IgD-negative memory B cell (primary cell): ENCODE measurements at regions not wholly inside any gene's neighbourhood (a gene's known extent, or its start where the extent isn't known, plus 50 kb on each side); places are given as distances from the start of the nearest gene placed in this dataset.

Source experiments
- H3K27ac Mint-ChIP-seq, 3 donors: one replicate each; pipeline ENCODE4 v1.8.0; 2020 to 2022; ENCODE audit warnings: mild to moderate bottlenecking in 3 of 3, mixed read lengths in 3 of 3, moderate library complexity in 1 of 3
- H3K27me3 Mint-ChIP-seq: one replicate; pipeline ENCODE4 v1.8.0; 2021; ENCODE audit warnings: mixed read lengths
- H3K36me3 Mint-ChIP-seq: one replicate; pipeline ENCODE4 v1.8.0; 2020; ENCODE audit warnings: mild to moderate bottlenecking, mixed read lengths
- H3K4me1 Mint-ChIP-seq, 3 donors: one replicate each; pipeline ENCODE4 v1.8.0; 2020 to 2022; ENCODE audit warnings: mixed read lengths in 3 of 3, mild to moderate bottlenecking in 1 of 3
- H3K4me3 Mint-ChIP-seq, 4 donors: one replicate each; pipeline ENCODE4 v1.8.0; 2020 to 2022; ENCODE audit warnings: mild to moderate bottlenecking in 4 of 4, mixed read lengths in 4 of 4, moderate library complexity in 3 of 4
- H3K9me3 Mint-ChIP-seq, 3 donors: one replicate each; pipeline ENCODE4 v1.8.0; 2020 to 2021; ENCODE audit warnings: mixed read lengths in 3 of 3, mild to moderate bottlenecking in 1 of 3

DNA sequence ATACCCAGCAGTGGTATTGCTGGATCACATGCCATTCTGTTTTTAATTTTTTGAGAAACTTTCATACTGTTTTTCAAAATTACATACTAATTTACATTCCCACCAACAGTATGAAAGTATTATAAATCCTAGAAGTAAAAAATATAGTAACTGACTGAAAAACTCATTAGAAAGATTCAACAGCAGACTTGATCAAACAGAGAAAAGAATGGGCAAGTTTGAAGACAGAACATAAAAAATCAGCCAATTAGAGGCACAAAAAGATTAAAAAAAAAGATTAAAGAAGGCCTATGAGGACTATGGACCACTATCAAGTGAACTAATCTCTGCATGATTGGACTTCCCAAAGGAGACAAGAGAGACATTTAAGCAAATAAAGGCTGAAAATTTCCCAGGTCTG, 144.0 kb upstream of the GRIK2 start:
- H3K27ac Mint-ChIP-seq = no peak overlapping the region
- no peak overlapping the region for H3K4me3 Mint-ChIP-seq
- no peaks in the 10 kb centered on the region for H3K4me1 Mint-ChIP-seq
- no peaks in the 10 kb centered on the region for H3K27me3 Mint-ChIP-seq
- H3K36me3 Mint-ChIP-seq = peaks cover 6% of the 10 kb centered on the region
- H3K9me3 Mint-ChIP-seq = peaks cover 1 to 16% (median 7%) of the 10 kb centered on the region in 3 donors

DNA sequence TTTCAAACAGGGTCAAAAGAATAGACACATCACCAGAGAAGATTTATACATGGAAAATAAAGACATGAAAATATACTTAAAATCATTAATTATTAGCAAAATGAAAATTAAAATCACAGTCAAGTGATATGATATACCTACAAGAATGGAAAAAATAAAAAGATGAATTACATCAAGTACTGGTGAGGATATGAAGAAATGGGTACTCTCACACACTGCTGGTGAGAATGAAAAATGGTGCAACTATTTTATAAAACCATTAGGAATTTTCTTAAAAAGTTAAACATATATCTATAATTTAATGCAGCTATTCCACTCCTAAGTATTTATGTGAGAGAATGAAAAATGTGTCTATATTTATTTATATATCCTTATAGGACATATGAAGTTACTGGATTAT, 136.3 kb upstream of the GRIK2 start:
- Mint-ChIP-seq H3K9me3 (peaks cover 3 to 8% (median 3%) of the 10 kb centered on the region in 3 donors), H3K27me3 (no peaks in the 10 kb centered on the region), H3K36me3 (no peaks in the 10 kb centered on the region), H3K27ac (no peak overlapping the region), H3K4me3 (no peak overlapping the region), H3K4me1 (no peaks in the 10 kb centered on the region)

DNA sequence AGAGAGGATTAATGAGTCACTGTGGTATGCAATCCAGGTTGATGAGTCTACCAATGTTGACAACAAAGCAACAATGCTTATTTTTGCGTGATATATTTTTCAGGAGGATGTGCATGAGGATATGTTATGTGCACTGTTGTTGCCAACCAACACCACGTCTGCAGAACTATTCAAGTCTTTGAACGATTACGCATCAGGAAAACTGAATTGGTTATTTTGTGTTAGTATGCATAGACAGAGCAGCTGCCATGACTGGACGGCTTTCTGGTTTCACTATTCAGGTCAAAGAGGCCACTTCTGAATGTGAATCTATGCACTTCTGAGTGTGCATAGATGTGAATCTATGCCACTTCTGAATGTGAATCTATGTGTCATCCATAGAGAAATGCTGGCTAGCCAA, 134.0 kb upstream of the GRIK2 start:
- H3K9me3 Mint-ChIP-seq = peaks cover 3 to 8% (median 3%) of the 10 kb centered on the region in 3 donors
- H3K4me1 Mint-ChIP-seq = no peaks in the 10 kb centered on the region
- no peaks in the 10 kb centered on the region for H3K27me3 Mint-ChIP-seq
- no peak overlapping the region for H3K27ac Mint-ChIP-seq
- H3K4me3 Mint-ChIP-seq = no peak overlapping the region
- H3K36me3 Mint-ChIP-seq = no peaks in the 10 kb centered on the region

DNA sequence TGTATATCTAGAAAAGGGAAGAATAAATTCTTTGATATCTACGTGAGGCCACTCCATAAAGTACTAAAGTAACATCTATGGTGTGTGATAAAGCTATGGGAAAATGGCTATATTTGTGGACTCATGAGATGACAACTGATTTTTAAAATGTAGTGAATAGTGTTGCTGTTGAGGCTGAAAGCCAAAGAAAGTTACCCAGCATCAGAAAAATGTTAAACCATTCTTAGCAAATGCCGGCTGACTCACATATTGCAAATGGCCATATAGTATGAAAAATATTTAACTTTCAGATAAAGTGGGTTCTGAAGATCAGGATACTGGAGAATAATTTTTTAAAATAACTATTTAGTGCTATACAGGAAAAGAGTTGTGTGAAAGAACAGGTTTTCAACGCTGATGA, 129.9 kb upstream of the GRIK2 start:
- no peaks in the 10 kb centered on the region for H3K4me1 Mint-ChIP-seq
- H3K27ac Mint-ChIP-seq = no peak overlapping the region
- peaks cover 0 to 10% (median 2%) of the 10 kb centered on the region in 3 donors for H3K9me3 Mint-ChIP-seq
- H3K27me3 Mint-ChIP-seq = peaks cover 1% of the 10 kb centered on the region
- no peak overlapping the region for H3K4me3 Mint-ChIP-seq
- H3K36me3 Mint-ChIP-seq = no peaks in the 10 kb centered on the region

DNA sequence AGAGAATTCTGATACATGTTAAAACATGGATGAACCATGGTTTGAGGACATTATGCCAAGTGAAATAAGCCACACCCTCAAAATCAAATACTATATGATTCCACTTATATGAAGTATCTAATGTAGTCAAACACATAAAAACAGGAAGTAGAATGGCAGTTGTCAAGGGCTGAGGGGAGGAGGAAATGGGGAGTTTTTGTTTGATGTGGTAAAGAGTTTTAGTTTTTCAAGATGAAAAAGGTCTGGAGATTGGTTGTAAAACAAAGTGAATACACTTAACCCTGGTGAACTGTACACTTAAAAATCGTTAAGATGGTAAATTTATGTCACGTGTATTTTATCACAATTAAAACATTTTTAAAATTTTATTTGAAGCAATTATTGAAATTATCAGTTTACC, 127.4 kb upstream of the GRIK2 start:
- H3K4me3 Mint-ChIP-seq = no peak overlapping the region

DNA sequence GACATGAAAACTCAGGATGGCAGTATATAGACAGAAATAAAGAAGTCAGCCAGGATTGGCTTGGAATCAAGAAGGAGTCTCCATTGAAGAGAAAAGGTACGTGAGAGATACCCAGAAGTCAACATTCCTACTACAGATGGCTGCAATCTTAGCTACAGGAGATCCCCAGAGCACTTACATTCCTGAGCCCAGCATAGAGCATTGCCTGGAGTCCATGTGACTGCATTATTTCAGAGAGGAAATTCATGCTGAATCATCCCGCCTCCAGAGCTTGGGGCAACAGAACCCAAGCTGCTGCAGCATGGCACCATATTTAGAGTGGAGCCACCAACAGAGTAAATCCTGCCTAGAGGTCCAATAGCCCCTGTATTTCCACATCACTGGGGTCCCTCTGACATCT, 125.0 kb upstream of the GRIK2 start:
- peaks cover 2 to 19% (median 5%) of the 10 kb centered on the region in 3 donors for H3K9me3 Mint-ChIP-seq
- H3K36me3 Mint-ChIP-seq = no peaks in the 10 kb centered on the region
- peaks cover 1% of the 10 kb centered on the region for H3K27me3 Mint-ChIP-seq
- no peak overlapping the region for H3K27ac Mint-ChIP-seq
- no peaks in the 10 kb centered on the region for H3K4me1 Mint-ChIP-seq
- H3K4me3 Mint-ChIP-seq = no peak overlapping the region

More for the DNA sequence above, 127.4 kb upstream of the GRIK2 start:
- Mint-ChIP-seq H3K4me1 (no peaks in the 10 kb centered on the region), H3K27ac (no peak overlapping the region), H3K27me3 (peaks cover 1% of the 10 kb centered on the region), H3K36me3 (no peaks in the 10 kb centered on the region), H3K9me3 (peaks cover 2 to 14% (median 2%) of the 10 kb centered on the region in 3 donors)

DNA sequence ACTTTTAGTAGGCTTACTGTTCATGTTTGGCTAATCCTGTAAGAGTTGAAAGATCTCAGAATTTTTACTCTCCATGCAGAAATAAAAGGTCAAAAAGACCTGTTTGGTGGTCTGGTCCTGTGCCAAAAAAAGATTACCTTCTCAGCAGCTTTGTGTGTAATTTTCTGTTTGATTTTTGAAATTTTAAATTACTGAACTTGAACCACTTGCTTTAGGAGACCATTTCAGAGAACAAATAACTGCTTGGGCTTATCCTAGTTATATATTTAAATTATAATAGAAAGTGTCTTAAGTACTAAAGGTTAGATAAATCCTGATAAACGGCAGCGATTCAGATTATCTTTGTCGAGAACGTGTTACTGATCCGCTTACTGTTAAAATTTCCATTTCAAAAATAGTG, 118.3 kb upstream of the GRIK2 start:
- Mint-ChIP-seq H3K27me3 (no peaks in the 10 kb centered on the region), H3K4me3 (no peak overlapping the region), H3K36me3 (no peaks in the 10 kb centered on the region), H3K27ac (no peak overlapping the region), H3K9me3 (peaks cover 2 to 5% (median 3%) of the 10 kb centered on the region in 3 donors), H3K4me1 (no peaks in the 10 kb centered on the region)

DNA sequence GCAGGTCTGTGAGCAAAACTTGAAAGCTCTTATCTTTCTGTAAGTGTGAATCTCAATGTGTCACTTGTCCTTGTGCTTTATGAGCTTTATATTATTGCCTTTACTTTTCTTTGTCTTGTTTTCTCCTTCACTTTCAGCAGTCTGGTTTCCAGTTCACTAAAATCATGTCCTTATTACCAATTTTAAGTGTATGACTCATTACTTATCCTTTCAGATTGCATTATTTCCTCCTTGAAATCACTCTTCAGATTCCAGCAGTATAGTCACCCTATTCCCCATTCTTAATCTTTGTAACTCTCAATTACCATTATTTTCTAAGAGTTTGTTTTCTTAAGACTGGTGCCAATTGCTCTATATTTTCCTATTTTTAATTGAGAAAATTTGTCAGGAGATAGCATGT, 117.4 kb upstream of the GRIK2 start:
- no peak overlapping the region for H3K27ac Mint-ChIP-seq
- H3K4me1 Mint-ChIP-seq = no peaks in the 10 kb centered on the region
- H3K9me3 Mint-ChIP-seq = peaks cover 1 to 5% (median 2%) of the 10 kb centered on the region in 3 donors
- no peak overlapping the region for H3K4me3 Mint-ChIP-seq
- H3K36me3 Mint-ChIP-seq = no peaks in the 10 kb centered on the region
- no peaks in the 10 kb centered on the region for H3K27me3 Mint-ChIP-seq

DNA sequence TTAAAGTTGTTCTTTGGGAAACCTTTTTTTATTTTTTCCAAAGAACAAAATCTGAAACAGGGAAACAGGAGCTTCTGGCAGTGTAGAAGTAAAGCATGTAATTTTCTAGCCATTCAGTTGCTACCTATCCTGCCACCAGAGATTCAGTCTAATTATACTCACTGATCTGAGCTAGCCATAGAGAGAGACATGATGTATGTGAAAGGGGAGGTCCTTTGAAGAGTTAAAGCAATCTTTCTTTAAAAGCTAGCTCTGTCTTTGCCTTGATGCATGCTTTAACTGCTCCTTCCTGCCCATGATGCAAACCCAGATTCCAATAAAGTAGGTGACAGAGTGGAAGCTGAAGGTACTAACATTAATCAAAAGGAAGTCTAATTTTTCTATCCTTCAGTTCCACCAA, 114.1 kb upstream of the GRIK2 start:
- Mint-ChIP-seq H3K36me3 (no peaks in the 10 kb centered on the region), H3K4me1 (no peaks in the 10 kb centered on the region), H3K9me3 (peaks cover 0 to 1% (median 0%) of the 10 kb centered on the region in 3 donors), H3K4me3 (no peak overlapping the region), H3K27me3 (no peaks in the 10 kb centered on the region), H3K27ac (no peak overlapping the region)

DNA sequence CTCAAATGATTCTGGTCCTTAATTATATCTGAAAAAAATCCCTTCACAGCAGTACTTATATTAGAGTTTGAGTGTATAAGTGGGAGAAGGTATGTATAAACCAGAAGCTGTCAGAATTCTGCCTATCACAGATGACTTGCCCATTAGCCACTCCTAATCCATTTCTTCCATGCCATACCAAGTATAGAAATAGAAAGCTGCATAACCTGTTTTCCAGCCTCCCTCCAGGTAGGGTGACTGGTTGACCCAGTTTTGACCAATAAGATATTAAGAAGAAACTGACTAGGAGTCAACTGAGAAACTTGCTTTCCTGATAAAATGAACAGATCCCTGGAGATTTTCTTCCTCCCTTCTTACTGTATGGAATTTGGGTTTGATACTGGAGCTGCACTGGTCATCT, 112.2 kb upstream of the GRIK2 start:
- Mint-ChIP-seq H3K9me3 (peaks cover 0 to 1% (median 0%) of the 10 kb centered on the region in 3 donors), H3K36me3 (no peaks in the 10 kb centered on the region), H3K27me3 (no peaks in the 10 kb centered on the region), H3K4me3 (no peak overlapping the region), H3K27ac (no peak overlapping the region), H3K4me1 (no peaks in the 10 kb centered on the region)

DNA sequence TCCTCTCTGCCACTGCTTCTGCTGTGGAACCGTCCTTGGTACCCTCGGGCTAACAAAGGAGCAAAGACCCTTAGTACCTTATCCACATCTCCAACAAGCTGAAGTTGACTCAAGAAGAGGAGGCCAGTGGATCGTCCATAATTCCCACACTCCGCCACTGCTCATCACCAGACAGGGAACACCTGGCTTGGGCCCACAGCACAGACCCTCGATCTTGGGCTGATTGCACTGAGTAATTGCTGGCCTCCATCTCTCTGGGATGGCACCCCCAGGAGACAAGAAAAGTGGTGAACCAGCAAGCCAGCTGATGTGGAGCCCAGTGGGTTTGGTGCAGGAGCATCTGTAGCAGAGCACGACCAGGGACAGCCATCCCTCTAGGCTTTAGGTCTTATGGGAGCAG, 109.4 kb upstream of the GRIK2 start:
- Mint-ChIP-seq H3K9me3 (peaks cover 0 to 1% (median 0%) of the 10 kb centered on the region in 3 donors), H3K4me3 (no peak overlapping the region), H3K36me3 (no peaks in the 10 kb centered on the region), H3K27me3 (no peaks in the 10 kb centered on the region), H3K4me1 (no peaks in the 10 kb centered on the region), H3K27ac (no peak overlapping the region)

DNA sequence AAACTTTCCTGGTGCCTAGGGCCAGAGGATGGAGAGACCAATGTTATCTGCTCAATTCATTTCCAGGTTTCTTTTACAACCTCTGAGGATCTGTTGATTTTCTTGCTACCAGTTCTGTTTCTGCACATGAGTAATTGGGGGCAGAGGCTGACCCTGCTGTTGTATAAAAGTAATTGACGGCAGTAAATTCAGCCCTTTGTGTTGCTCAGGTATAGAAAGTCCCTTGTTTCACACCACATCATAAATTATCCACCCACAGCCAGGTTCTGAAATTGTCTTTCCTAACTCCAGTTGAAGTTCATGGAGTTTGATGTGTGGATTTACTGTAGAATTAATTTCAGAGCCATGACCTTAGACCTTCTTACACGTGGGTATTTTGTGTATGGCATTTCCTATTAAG, 107.4 kb upstream of the GRIK2 start:
- Mint-ChIP-seq H3K9me3 (peaks cover 0 to 1% (median 0%) of the 10 kb centered on the region in 3 donors), H3K4me1 (no peaks in the 10 kb centered on the region), H3K27ac (no peak overlapping the region), H3K4me3 (no peak overlapping the region), H3K36me3 (no peaks in the 10 kb centered on the region), H3K27me3 (no peaks in the 10 kb centered on the region)

DNA sequence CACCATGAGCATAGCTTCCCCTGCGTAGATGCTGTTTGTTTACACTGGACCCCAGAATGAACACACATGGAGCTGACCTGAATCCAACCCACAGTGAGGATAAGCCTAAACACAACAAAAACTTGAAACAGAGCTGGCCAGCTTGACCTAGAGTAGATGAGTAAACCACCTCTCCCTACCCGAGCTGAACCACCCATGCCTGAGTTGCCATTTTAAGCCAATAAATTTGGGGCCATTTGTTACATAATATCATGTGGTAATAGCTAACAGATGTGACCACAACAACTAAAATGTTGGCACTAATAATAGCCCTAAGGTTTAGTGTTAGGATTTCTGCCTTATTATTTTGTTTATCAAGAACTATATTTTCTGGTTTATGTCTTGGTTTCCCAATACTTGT, 103.2 kb upstream of the GRIK2 start:
- H3K36me3 Mint-ChIP-seq = peaks cover 2% of the 10 kb centered on the region
- no peak overlapping the region for H3K4me3 Mint-ChIP-seq
- H3K27ac Mint-ChIP-seq = no peak overlapping the region
- H3K9me3 Mint-ChIP-seq = peaks cover 4 to 9% (median 5%) of the 10 kb centered on the region in 3 donors
- H3K27me3 Mint-ChIP-seq = no peaks in the 10 kb centered on the region
- peaks cover 0 to 2% (median 0%) of the 10 kb centered on the region in 3 donors for H3K4me1 Mint-ChIP-seq

DNA sequence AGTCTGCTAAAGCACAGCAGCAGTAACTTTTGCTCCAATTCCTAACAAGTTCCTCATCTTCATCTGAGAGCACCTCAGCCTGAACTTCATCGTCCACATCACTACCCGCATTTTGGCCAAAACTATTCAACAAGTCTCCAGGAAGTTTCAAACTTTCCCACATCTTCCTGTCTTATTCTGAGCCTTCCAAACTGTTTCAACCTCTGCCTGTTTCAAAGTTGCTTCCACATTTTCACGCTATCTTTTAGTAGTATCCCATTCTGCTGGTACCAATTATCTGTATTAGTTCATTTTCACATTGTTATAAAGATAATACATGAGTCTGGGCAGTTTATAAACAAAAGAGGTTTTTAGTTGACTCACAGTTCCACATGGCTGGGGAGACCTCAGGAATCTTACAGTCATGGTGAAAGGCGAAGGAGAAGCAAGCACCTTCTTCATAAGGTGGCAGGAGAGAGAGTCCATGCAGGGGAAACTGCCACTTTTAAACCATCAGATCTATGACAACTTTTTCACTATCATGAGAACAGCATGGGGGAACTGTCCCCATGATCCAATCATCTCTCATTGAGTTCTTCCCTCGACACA, 99.4 kb upstream of the GRIK2 start:
- Mint-ChIP-seq H3K4me1 (peaks cover 0 to 2% (median 0%) of the 10 kb centered on the region in 3 donors), H3K36me3 (peaks cover 2% of the 10 kb centered on the region), H3K27ac (no peak overlapping the region), H3K9me3 (peaks cover 5 to 9% (median 6%) of the 10 kb centered on the region in 3 donors), H3K27me3 (no peaks in the 10 kb centered on the region), H3K4me3 (no peak overlapping the region)

DNA sequence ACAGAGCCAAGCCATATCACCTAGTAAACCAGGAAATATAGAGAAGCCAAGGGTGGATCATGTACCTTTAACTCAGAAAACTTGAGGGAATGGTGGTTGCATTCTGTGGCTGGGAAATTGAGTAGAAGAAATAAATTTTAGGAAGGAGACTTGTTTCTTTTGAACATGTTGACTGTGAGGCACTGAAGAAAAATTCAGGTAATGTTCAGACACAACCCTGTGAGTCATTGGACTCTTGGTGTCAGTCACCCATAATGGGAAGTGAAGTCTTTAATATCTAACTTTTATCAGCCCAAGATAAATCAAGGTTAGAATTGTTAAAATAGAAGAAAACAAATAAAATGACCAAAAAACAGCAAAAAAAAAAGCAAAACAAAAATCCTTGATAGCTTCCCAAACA, 98.8 kb upstream of the GRIK2 start:
- H3K4me1 Mint-ChIP-seq = peaks cover 0 to 2% (median 0%) of the 10 kb centered on the region in 3 donors
- peaks cover 2% of the 10 kb centered on the region for H3K36me3 Mint-ChIP-seq
- no peaks in the 10 kb centered on the region for H3K27me3 Mint-ChIP-seq
- peaks cover 5 to 9% (median 6%) of the 10 kb centered on the region in 3 donors for H3K9me3 Mint-ChIP-seq
- H3K27ac Mint-ChIP-seq = no peak overlapping the region
- no peak overlapping the region for H3K4me3 Mint-ChIP-seq

DNA sequence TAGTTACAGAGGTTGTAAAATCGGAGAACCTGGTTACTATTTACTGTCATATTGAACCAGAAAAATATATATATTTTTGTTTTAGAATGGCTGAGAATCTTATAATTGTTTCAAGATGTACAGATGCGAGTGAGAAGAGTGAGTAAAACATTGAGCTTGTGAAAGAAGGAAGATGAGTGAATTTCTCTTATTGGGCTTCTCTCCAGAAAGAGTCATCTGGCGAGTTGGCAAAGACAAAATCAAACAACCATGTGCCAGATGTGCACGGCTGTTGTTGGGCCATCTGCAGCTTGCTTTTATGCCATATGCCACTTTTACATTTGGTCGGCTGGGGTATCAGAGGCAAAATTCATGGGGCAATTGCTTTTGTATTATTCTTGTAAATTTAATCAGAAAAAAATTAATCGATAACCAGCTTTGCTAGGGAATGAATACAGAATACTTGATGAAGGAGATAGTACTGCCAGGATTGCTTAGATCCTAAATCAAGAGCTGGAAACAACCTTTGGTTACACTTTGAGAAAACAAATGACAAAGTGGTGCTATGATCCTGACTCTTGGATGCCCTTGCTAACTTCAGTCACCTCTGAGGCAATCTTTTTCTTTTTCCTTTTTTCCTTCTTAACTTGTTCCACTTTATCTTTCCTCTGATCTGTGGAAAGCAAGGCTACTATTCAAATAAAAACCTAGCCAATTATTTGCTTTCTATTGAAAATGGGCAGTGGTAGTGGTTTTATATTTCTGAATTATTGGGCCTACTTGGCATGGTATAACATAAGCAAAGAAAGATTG, 97.1 kb upstream of the GRIK2 start:
- H3K27ac Mint-ChIP-seq = no peak overlapping the region
- no peak overlapping the region for H3K4me3 Mint-ChIP-seq
- peaks cover 2% of the 10 kb centered on the region for H3K36me3 Mint-ChIP-seq
- H3K27me3 Mint-ChIP-seq = no peaks in the 10 kb centered on the region
- H3K9me3 Mint-ChIP-seq = peaks cover 5 to 17% (median 6%) of the 10 kb centered on the region in 3 donors
- peaks cover 0 to 2% (median 0%) of the 10 kb centered on the region in 3 donors for H3K4me1 Mint-ChIP-seq
